Epithelial cell of esophagus (primary cell): ENCODE measurements at regions not wholly inside any gene's neighbourhood (a gene's known extent, or its start where the extent isn't known, plus 50 kb on each side); places are given as distances from the start of the nearest gene placed in this dataset.

Experiments
- DNase-seq: peaks from one replicate; pipeline ENCODE4 v3.0.0; 2010; ENCODE audit warnings: low read depth
- H3K4me3 ChIP-seq: 2 replicates; pipeline ENCODE4 v1.5.1; 2011; ENCODE audit warnings: mild to moderate bottlenecking, low read length, control low read depth
- TF ChIP-seq, protein P1 (sequence below): IDR thresholded peaks from 2 replicates; pipeline ENCODE4 v1.5.1; 2011; ENCODE audit warnings: low read depth, mild to moderate bottlenecking, low read length, control low read depth, inconsistent platforms; ENCODE audit not compliant: insufficient read depth; ENCODE audit errors: missing control alignments

DNA sequence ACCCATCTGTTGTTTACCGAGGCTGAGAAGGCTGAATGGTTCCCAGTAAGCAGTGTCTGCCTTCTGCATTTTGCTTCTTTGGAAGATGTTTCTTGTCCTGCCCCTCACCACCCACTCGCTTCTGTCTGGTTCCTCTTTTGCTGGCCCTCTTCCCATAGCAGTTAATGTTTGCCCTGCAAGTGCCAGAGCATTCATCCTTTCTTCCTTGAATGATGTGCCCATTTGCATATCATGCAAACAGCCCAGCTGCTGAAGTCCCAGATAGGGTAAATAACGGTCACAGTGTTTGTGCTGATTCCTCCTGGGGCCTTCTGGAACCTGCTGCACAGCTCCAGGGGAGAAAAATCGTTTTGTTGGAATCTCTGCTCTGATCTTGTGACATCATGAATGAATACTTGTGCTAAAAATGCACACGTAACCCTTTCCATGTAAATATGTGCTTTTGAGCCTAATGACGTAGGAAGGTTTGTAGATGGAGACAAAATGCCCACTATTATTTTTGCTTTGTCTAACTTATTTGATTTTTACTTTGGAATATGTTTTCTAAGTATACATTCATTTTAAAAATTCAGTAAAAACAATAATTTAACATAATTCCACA is 381.0 kb downstream of the SOX2 start:
- DNase-seq = no peak
- H3K4me3 ChIP-seq = no peak overlapping the region
- TF ChIP-seq, protein P1, sequence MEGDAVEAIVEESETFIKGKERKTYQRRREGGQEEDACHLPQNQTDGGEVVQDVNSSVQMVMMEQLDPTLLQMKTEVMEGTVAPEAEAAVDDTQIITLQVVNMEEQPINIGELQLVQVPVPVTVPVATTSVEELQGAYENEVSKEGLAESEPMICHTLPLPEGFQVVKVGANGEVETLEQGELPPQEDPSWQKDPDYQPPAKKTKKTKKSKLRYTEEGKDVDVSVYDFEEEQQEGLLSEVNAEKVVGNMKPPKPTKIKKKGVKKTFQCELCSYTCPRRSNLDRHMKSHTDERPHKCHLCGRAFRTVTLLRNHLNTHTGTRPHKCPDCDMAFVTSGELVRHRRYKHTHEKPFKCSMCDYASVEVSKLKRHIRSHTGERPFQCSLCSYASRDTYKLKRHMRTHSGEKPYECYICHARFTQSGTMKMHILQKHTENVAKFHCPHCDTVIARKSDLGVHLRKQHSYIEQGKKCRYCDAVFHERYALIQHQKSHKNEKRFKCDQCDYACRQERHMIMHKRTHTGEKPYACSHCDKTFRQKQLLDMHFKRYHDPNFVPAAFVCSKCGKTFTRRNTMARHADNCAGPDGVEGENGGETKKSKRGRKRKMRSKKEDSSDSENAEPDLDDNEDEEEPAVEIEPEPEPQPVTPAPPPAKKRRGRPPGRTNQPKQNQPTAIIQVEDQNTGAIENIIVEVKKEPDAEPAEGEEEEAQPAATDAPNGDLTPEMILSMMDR = no peak

GRCh38 chr3:182094321-182094720 is 382.6 kb downstream of the SOX2 start:
- TF ChIP-seq, protein P1 = no peak
- DNase-seq = no peak
- no peak overlapping the region for H3K4me3 ChIP-seq

DNA sequence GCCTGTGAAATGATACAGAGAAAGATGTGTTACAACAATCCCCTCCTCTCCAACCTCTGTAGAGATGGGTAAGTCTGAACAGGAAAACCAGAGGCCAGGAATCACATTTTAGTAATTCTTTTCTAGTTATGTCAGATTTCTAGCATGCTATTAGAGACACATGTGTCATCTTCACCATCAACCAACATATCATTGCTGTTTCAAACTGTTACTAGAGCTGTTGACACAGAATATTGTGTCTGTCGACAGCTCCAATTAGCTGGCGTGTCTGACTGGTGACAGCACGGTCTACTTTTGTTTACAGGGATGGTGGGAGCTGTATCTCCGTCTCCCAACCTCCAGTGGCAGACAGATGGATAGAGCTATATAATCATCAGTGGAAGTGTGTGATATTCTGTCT is 393.2 kb downstream of the SOX2 start:
- TF ChIP-seq, protein P1 = no peak
- DNase-seq = peak; percentile 54
- H3K4me3 ChIP-seq = no peak overlapping the region

- DNase-seq = peak; percentile 45
- no peak overlapping the region for H3K4me3 ChIP-seq
- TF ChIP-seq, protein P1 = no peak
These were observed 394.1 kb downstream of the SOX2 start for GRCh38 chr3:182105875-182106274.

GRCh38 chr3:182108371-182108770 is 396.6 kb downstream of the SOX2 start:
- no peak for DNase-seq
- H3K4me3 ChIP-seq = no peak overlapping the region
- TF ChIP-seq, protein P1 = no peak

GRCh38 chr3:182111967-182112366 is 400.2 kb downstream of the SOX2 start:
- TF ChIP-seq, protein P1 = no peak
- peak; percentile 51 for DNase-seq
- no peak overlapping the region for H3K4me3 ChIP-seq

DNA sequence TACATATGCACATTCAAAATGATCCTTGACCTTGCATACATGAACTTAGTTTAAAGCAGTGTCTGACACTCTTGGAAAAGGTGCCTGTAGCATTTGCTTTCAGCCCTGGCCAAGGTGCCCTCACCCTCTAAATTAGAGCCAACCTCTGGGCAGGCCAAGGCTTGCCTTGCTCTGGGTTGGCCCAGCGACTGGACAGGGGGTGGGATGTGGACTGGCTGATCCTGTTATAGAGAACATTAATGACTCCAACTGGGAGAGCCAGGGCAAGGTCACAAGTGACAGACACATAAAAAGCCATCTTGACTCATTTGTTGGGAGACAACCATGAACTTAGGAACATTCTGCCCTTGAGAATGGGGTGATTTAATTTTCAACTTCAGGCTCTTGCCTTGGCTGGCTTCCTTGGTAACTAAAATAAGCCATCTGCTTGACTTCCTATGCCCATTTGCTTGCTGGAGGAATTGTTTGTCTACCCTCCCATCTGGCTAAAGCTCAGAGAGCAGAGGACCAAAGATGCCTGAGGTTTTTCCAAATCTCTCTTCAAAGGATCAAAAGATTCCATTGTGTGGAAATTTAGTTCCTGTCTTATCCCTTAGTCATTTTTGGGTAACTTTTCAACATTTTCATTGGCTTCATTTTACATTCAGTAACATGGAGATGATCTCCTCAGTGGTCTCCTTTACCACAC is 403.7 kb downstream of the SOX2 start:
- peak; percentile 31 for DNase-seq
- TF ChIP-seq, protein P1 = no peak

More for the DNA sequence above, 403.7 kb downstream of the SOX2 start:
- no peak overlapping the region for H3K4me3 ChIP-seq
